Lung (tissue), 11 donors: ENCODE measurements at regions not wholly inside any gene's neighbourhood (a gene's known extent, or its start where the extent isn't known, plus 50 kb on each side); places are given as distances from the start of the nearest gene placed in this dataset.

Source experiments
- ATAC-seq: fragments of 200-7000 bp; cut with Tn5 transposase; one replicate; pipeline ENCODE4 v1.9.1; 2020; ENCODE audit warnings: moderate number of reproducible peaks; ENCODE audit not compliant: insufficient read depth, low FRiP score
- DNase-seq, 3 donors: peaks; one replicate each; pipeline ENCODE4 v3.0.0-alpha.2; 2013 to 2017
- H3K27ac ChIP-seq, 2 donors: one replicate each; pipeline ENCODE4 v1.5.1; 2013; ENCODE audit warnings: mild to moderate bottlenecking in 2 of 2, moderate library complexity in 2 of 2, control low read depth in 1 of 2, inconsistent platforms in 1 of 2, low read depth in 1 of 2, low read length in 1 of 2
- H3K27me3 ChIP-seq, 3 donors: one replicate each; pipeline ENCODE4 v1.5.1; 2013; ENCODE audit warnings: low read length in 2 of 3; ENCODE audit not compliant: control insufficient read depth in 3 of 3, insufficient read depth in 3 of 3
- H3K36me3 ChIP-seq, 4 donors: one replicate each; pipeline ENCODE4 v1.5.1; 2013; ENCODE audit warnings: low read length in 4 of 4, mild to moderate bottlenecking in 1 of 4, moderate library complexity in 1 of 4; ENCODE audit not compliant: control insufficient read depth in 4 of 4, insufficient read depth in 4 of 4
- H3K4me1 ChIP-seq, 5 donors: one replicate each; pipeline ENCODE4 v1.5.1; 2013; ENCODE audit warnings: low read length in 5 of 5, mild to moderate bottlenecking in 2 of 5, moderate library complexity in 1 of 5; ENCODE audit not compliant: control insufficient read depth in 5 of 5, insufficient read depth in 5 of 5
- H3K4me3 ChIP-seq: one replicate; pipeline ENCODE4 v1.5.1; 2013; ENCODE audit warnings: mild to moderate bottlenecking, control low read depth, moderate library complexity
- H3K9ac ChIP-seq, 2 donors: one replicate each; pipeline ENCODE4 v1.5.1; 2013; ENCODE audit warnings: low read length in 2 of 2, control low read depth in 1 of 2; ENCODE audit not compliant: insufficient read depth in 1 of 2
- H3K9me3 ChIP-seq, 4 donors: one replicate each; pipeline ENCODE4 v1.5.1; 2013; ENCODE audit warnings: low read length in 3 of 4, mild to moderate bottlenecking in 1 of 4, moderate library complexity in 1 of 4; ENCODE audit not compliant: control insufficient read depth in 4 of 4, insufficient read depth in 3 of 4
- CTCF ChIP-seq: IDR thresholded peaks from 2 replicates; pipeline ENCODE4 v1.5.1; 2012; ENCODE audit warnings: mild to moderate bottlenecking; ENCODE audit errors: control extremely low read depth, extremely low read depth
- WGBS, 2 donors: extraction: QIAGEN DNeasy Blood & Tissue Kit; methylation state at CpG; one replicate each; pipeline ENCODE4 v1.1.7; 2013; 5-methylcytosine and 5-hydroxymethylcytosine counted together
- donor health status: control.
- donor health status: control.
- donor health status: Bipolar disorder and iron deficiency.
- donor health status: healthy.
- donor health status: DM: yes; HTN: yes; CAD: no.

GRCh38 chr20:12276011-12276673, 358.4 kb downstream of the BTBD3 start:
- ATAC-seq, result no peak

GRCh38 chr20:12287575-12287974, 369.9 kb downstream of the BTBD3 start:
- no peaks in the 10 kb centered on the region for H3K4me1 ChIP-seq
- TF ChIP-seq CTCF, result no peak
- WGBS, 2 donors, result 48 to 77% methylated on average over 2 of the region's 2 CpGs
- ATAC-seq (no peak), DNase-seq (peak; percentile 20 to 41 (median 29))
- no peak overlapping the region for H3K27ac ChIP-seq
- H3K27me3 ChIP-seq, result no peaks in the 10 kb centered on the region
- H3K9ac ChIP-seq, result no peak overlapping the region
- no peaks in the 10 kb centered on the region for H3K9me3 ChIP-seq
- no peak overlapping the region for H3K4me3 ChIP-seq
- H3K36me3 ChIP-seq, result no peaks in the 10 kb centered on the region

More at GRCh38 chr20:12276011-12276673, 358.4 kb downstream of the BTBD3 start:
- no peak for TF ChIP-seq CTCF
- H3K36me3 ChIP-seq, result no peaks in the 10 kb centered on the region
- no peak overlapping the region for H3K9ac ChIP-seq
- no peaks in the 10 kb centered on the region for H3K27me3 ChIP-seq
- WGBS, 2 donors, result 91% methylated on average over 1 of the region's 1 CpG
- DNase-seq, result no peak
- H3K4me1 ChIP-seq, result no peaks in the 10 kb centered on the region
- H3K27ac ChIP-seq, result no peak overlapping the region
- H3K4me3 ChIP-seq, result no peak overlapping the region
- H3K9me3 ChIP-seq, result peaks cover 0 to 4% (median 0%) of the 10 kb centered on the region in 4 donors

GRCh38 chr20:12289465-12289864, 371.8 kb downstream of the BTBD3 start:
- 26 to 46% methylated on average over 4 of the region's 4 CpGs for WGBS, 2 donors

More at GRCh38 chr20:12289465-12289864, 371.8 kb downstream of the BTBD3 start:
- H3K4me1 ChIP-seq, result no peaks in the 10 kb centered on the region
- H3K27ac ChIP-seq, result no peak overlapping the region
- H3K4me3 ChIP-seq, result no peak overlapping the region
- H3K9me3 ChIP-seq, result no peaks in the 10 kb centered on the region
- H3K36me3 ChIP-seq, result no peaks in the 10 kb centered on the region
- no peaks in the 10 kb centered on the region for H3K27me3 ChIP-seq
- no peak for DNase-seq
- no peak for ATAC-seq
- H3K9ac ChIP-seq, result no peak overlapping the region
- TF ChIP-seq CTCF, result no peak
